Mesenteric fat pad (tissue), 1 donor: ENCODE measurements at regions not wholly inside any gene's neighbourhood (a gene's known extent, or its start where the extent isn't known, plus 50 kb on each side); places are given as distances from the start of the nearest gene placed in this dataset.

Experiments used
- DNase-seq: peaks from one replicate; pipeline ENCODE4 v3.0.0-alpha.2; 2020; ENCODE audit warnings: low spot score
- donor health status: DM: yes; HTN: yes; CAD: no.

GRCh38 chr2:226680719-226681118 lies 118.9 kb downstream of the IRS1 start:
- DNase-seq = no peak

GRCh38 chr2:226679389-226680065 lies 120.1 kb downstream of the IRS1 start:
- no peak for DNase-seq

GRCh38 chr2:226678422-226678821 lies 121.2 kb downstream of the IRS1 start:
- DNase-seq = no peak

- no peak for DNase-seq
Measured at GRCh38 chr2:226677080-226677479, 122.5 kb downstream of the IRS1 start.

GRCh38 chr2:226676618-226677017 lies 123.0 kb downstream of the IRS1 start:
- no peak for DNase-seq

- DNase-seq = no peak
Measured at GRCh38 chr2:226674123-226674522, 125.5 kb downstream of the IRS1 start.

- DNase-seq = no peak
Measured at GRCh38 chr2:226673314-226673723, 126.3 kb downstream of the IRS1 start.

GRCh38 chr2:226671141-226671676 lies 128.4 kb downstream of the IRS1 start:
- no peak for DNase-seq

- no peak for DNase-seq
Measured at GRCh38 chr2:226669905-226670304, 129.7 kb downstream of the IRS1 start.

- DNase-seq = no peak
Measured at GRCh38 chr2:226669249-226669648, 130.4 kb downstream of the IRS1 start.

GRCh38 chr2:226667736-226668135 lies 131.9 kb downstream of the IRS1 start:
- DNase-seq = no peak

GRCh38 chr2:226665306-226665831 lies 134.3 kb downstream of the IRS1 start:
- no peak for DNase-seq

- no peak for DNase-seq
Measured at GRCh38 chr2:226664661-226665060, 135.0 kb downstream of the IRS1 start.

- no peak for DNase-seq
Measured at GRCh38 chr2:226664140-226664539, 135.5 kb downstream of the IRS1 start.

- DNase-seq = no peak
Measured at GRCh38 chr2:226661789-226662545, 137.7 kb downstream of the IRS1 start.

- DNase-seq = no peak
Measured at GRCh38 chr2:226660526-226660925, 139.1 kb downstream of the IRS1 start.

- DNase-seq = no peak
Measured at GRCh38 chr2:226660124-226660523, 139.5 kb downstream of the IRS1 start.

- no peak for DNase-seq
Measured at GRCh38 chr2:226659410-226659809, 140.2 kb downstream of the IRS1 start.

- DNase-seq = no peak
Measured at GRCh38 chr2:226658555-226658954, 141.1 kb downstream of the IRS1 start.

- DNase-seq = no peak
Measured at GRCh38 chr2:226657340-226658053, 142.1 kb downstream of the IRS1 start.

GRCh38 chr2:226656367-226656766 lies 143.3 kb downstream of the IRS1 start:
- DNase-seq = no peak

- no peak for DNase-seq
Measured at GRCh38 chr2:226655871-226656270, 143.7 kb downstream of the IRS1 start.
